H1 (cell line): ENCODE measurements at regions not wholly inside any gene's neighbourhood (a gene's known extent, or its start where the extent isn't known, plus 50 kb on each side); places are given as distances from the start of the nearest gene placed in this dataset.

Experiments used
- CTCF ChIA-PET: fragments of 300-600 bp; sonication (Branson Sonifier 250); formaldehyde crosslinking; loops from one replicate; lab custom pipeline; 2021; ENCODE audit not compliant: partially characterized antibody; lab: Charles Lee
- POLR2A ChIA-PET: fragments of 300-600 bp; sonication (Branson Sonifier 250); formaldehyde crosslinking; loops from one replicate; lab custom pipeline; 2021; ENCODE audit warnings: inconsistent platforms; ENCODE audit not compliant: partially characterized antibody; lab: Charles Lee
- DNase-seq, 2 experiments: peaks; one replicate each; pipeline versions ENCODE4 v3.0.0 to v3.0.0-alpha.2; 2010 to 2022; ENCODE audit warnings: low spot score in 2 of 2, low read depth in 1 of 2, mixed read lengths in 1 of 2
- FAIRE-seq: peaks from 2 replicates; lab custom pipeline; 2011; peaks lifted over from hg19 to GRCh38; lab: Jason Lieb, UNC
- H2AFZ ChIP-seq: 2 replicates; pipeline ENCODE4 v1.8.1; 2012; ENCODE audit warnings: low read length, inconsistent platforms
- H2AK5ac ChIP-seq: 2 replicates; pipeline ENCODE4 v1.6.1; 2013; ENCODE audit warnings: low read depth, low read length
- H2BK120ac ChIP-seq: replicated peaks from 2 replicates; pipeline ENCODE3; 2013; ENCODE audit warnings: low read depth, low read length, inconsistent platforms
- H2BK12ac ChIP-seq: 2 replicates; pipeline ENCODE4 v1.6.1; 2013; ENCODE audit warnings: low read depth, low read length
- H2BK15ac ChIP-seq: 2 replicates; pipeline ENCODE4 v1.6.1; 2013; ENCODE audit warnings: low read length
- H2BK20ac ChIP-seq: 2 replicates; pipeline ENCODE4 v1.6.1; 2013; ENCODE audit warnings: low read length
- H2BK5ac ChIP-seq: 2 replicates; pipeline ENCODE4 v1.6.1; 2013; ENCODE audit warnings: low read depth, low read length
- H3K14ac ChIP-seq: 2 replicates; pipeline ENCODE4 v1.6.1; 2013; ENCODE audit warnings: inconsistent platforms; ENCODE audit not compliant: insufficient read length
- H3K18ac ChIP-seq: 2 replicates; pipeline ENCODE4 v1.6.1; 2013; ENCODE audit warnings: low read length; ENCODE audit errors: extremely low read depth
- H3K23ac ChIP-seq: 2 replicates; pipeline ENCODE4 v1.6.1; 2013; ENCODE audit warnings: inconsistent platforms; ENCODE audit not compliant: insufficient read length
- H3K23me2 ChIP-seq: 2 replicates; pipeline ENCODE4 v1.6.1; 2013; ENCODE audit warnings: low read depth, low read length
- H3K27ac ChIP-seq: 2 replicates; pipeline ENCODE4 v1.6.1; 2011; ENCODE audit warnings: low read depth, low read length, inconsistent platforms
- H3K27me3 ChIP-seq, 4 experiments: replicated peaks in 1 of 4; 1 replicate in 1 of 4; 2 replicates in 3 of 4; pipeline versions ENCODE4 v1.6.1 to v1.8.1; 2011 to 2013; ENCODE audit warnings: low read length in 3 of 4, mild to moderate bottlenecking in 3 of 4, inconsistent platforms in 2 of 4, mixed read lengths in 2 of 4, moderate library complexity in 1 of 4; ENCODE audit not compliant: control insufficient read depth in 3 of 4, insufficient read depth in 3 of 4; ENCODE audit errors: extremely low read depth in 1 of 4
- H3K36me3 ChIP-seq, 4 experiments: 2 replicates each; pipeline versions ENCODE4 v1.6.1 to v1.8.1; 2011 to 2013; ENCODE audit warnings: mild to moderate bottlenecking in 4 of 4, low read length in 3 of 4, moderate library complexity in 2 of 4, control low read depth in 1 of 4, inconsistent platforms in 1 of 4; ENCODE audit not compliant: insufficient read depth in 4 of 4, control insufficient read depth in 2 of 4
- H3K4ac ChIP-seq: replicated peaks from 2 replicates; pipeline ENCODE3; 2013; ENCODE audit warnings: low read length, low read depth, mixed read lengths, inconsistent platforms; ENCODE audit not compliant: insufficient read length
- H3K4me1 ChIP-seq, 4 experiments: replicated peaks in 1 of 4; 1 replicate in 1 of 4; 2 replicates in 3 of 4; pipeline versions ENCODE4 v1.6.1 to v1.8.1; 2011 to 2013; ENCODE audit warnings: low read length in 3 of 4, inconsistent platforms in 2 of 4, mixed read lengths in 1 of 4; ENCODE audit not compliant: insufficient read depth in 4 of 4, control insufficient read depth in 3 of 4
- H3K4me2 ChIP-seq, 2 experiments: 2 replicates each; pipeline versions ENCODE4 v1.6.1 to v1.8.1; 2011 to 2013; ENCODE audit warnings: low read depth in 2 of 2, low read length in 2 of 2, control low read depth in 1 of 2, inconsistent platforms in 1 of 2, mild to moderate bottlenecking in 1 of 2; ENCODE audit not compliant: insufficient read depth in 1 of 2
- H3K4me3 ChIP-seq, 4 experiments: fragments of 200-600, 300-600 bp in 1 of 4; sonication (generic), shearing (Covaris generic), sonication (Bioruptor Twin) in 1 of 4; 2 replicates each; pipeline versions ENCODE4 v1.5.1 to v1.8.1; 2011 to 2016; ENCODE audit warnings: low read length in 4 of 4, low read depth in 3 of 4, control low read depth in 2 of 4, inconsistent platforms in 2 of 4, mild to moderate bottlenecking in 2 of 4, mixed read lengths in 1 of 4, moderate library complexity in 1 of 4; ENCODE audit not compliant: insufficient read depth in 2 of 4; ENCODE audit errors: extremely low read depth in 1 of 4
- H3K56ac ChIP-seq: replicated peaks from 2 replicates; pipeline ENCODE3; 2013; ENCODE audit warnings: low read depth, mild to moderate bottlenecking, mixed read lengths, low read length, inconsistent platforms; ENCODE audit not compliant: insufficient read length
- H3K79me1 ChIP-seq: 2 replicates; pipeline ENCODE4 v1.6.1; 2013; ENCODE audit warnings: low read depth, low read length, control low read depth
- H3K79me2 ChIP-seq, 2 experiments: 2 replicates each; pipeline versions ENCODE4 v1.6.1 to v1.8.1; 2012 to 2013; ENCODE audit warnings: low read length in 2 of 2, mild to moderate bottlenecking in 2 of 2, inconsistent platforms in 1 of 2; ENCODE audit not compliant: insufficient read depth in 2 of 2, control insufficient read depth in 1 of 2
- H3K9ac ChIP-seq, 4 experiments: replicated peaks in 1 of 4; 1 replicate in 1 of 4; 2 replicates in 3 of 4; pipeline versions ENCODE4 v1.6.1 to v1.8.1; 2011 to 2013; ENCODE audit warnings: low read depth in 3 of 4, low read length in 3 of 4, control low read depth in 2 of 4, mild to moderate bottlenecking in 2 of 4, moderate library complexity in 2 of 4, inconsistent platforms in 1 of 4; ENCODE audit errors: extremely low read depth in 1 of 4
- H3K9me3 ChIP-seq, 2 experiments: 2 replicates each; pipeline versions ENCODE4 v1.6.1 to v1.8.1; 2012 to 2013; ENCODE audit warnings: mild to moderate bottlenecking in 2 of 2, moderate library complexity in 2 of 2, control low read depth in 1 of 2, inconsistent platforms in 1 of 2, low read depth in 1 of 2, low read length in 1 of 2, mixed read lengths in 1 of 2; ENCODE audit not compliant: insufficient read depth in 2 of 2
- H4K20me1 ChIP-seq, 2 experiments: replicated peaks in 1 of 2; 2 replicates each; pipeline versions ENCODE3 to v1.8.1; 2011 to 2013; ENCODE audit warnings: inconsistent platforms in 2 of 2, low read length in 2 of 2, mild to moderate bottlenecking in 1 of 2; ENCODE audit not compliant: insufficient read depth in 2 of 2, control insufficient read depth in 1 of 2
- H4K5ac ChIP-seq: 2 replicates; pipeline ENCODE4 v1.6.1; 2013; ENCODE audit warnings: low read length, low read depth, mixed read lengths, inconsistent platforms; ENCODE audit not compliant: insufficient read length
- H4K8ac ChIP-seq: 2 replicates; pipeline ENCODE4 v1.8.0; 2013; ENCODE audit warnings: mild to moderate bottlenecking, moderate library complexity, low read length, inconsistent platforms; ENCODE audit not compliant: insufficient read depth; ENCODE audit errors: extremely low read depth
- H4K91ac ChIP-seq: replicated peaks from 2 replicates; pipeline ENCODE3; 2013; ENCODE audit warnings: low read length, mixed read lengths, inconsistent platforms; ENCODE audit not compliant: insufficient read length
- BCL11A ChIP-seq, 2 experiments: IDR thresholded peaks; one replicate each; pipeline ENCODE4 v1.6.1; 2011; ENCODE audit warnings: low read depth in 2 of 2, low read length in 2 of 2, mild to moderate bottlenecking in 2 of 2
- CHD1 ChIP-seq: IDR thresholded peaks from 2 replicates; pipeline ENCODE4 v1.6.1; 2012; ENCODE audit warnings: low read depth, low read length, improper control_type of control experiment
- CTBP2 ChIP-seq: IDR thresholded peaks from 2 replicates; pipeline ENCODE4 v1.7.0; 2011; ENCODE audit warnings: borderline replicate concordance, mild to moderate bottlenecking, moderate library complexity, mixed read lengths, low read length; ENCODE audit not compliant: insufficient read depth, insufficient read length
- EZH2 ChIP-seq: fragments of 200-600 bp; sonication (generic); IDR thresholded peaks from 2 replicates; pipeline ENCODE4 v1.7.1; 2012; ENCODE audit warnings: low read depth, mild to moderate bottlenecking, moderate library complexity, low read length, inconsistent platforms; ENCODE audit not compliant: severe bottlenecking
- JUN ChIP-seq: IDR thresholded peaks from 2 replicates; pipeline ENCODE4 v1.6.1; 2011; ENCODE audit warnings: low read depth, mild to moderate bottlenecking, improper control_type of control experiment, low read length
- SAP30 ChIP-seq: fragments of 300-600 bp; sonication (generic); IDR thresholded peaks from 2 replicates; pipeline ENCODE4 v1.7.1; 2012; ENCODE audit warnings: low read length, moderate library complexity, mild to moderate bottlenecking, inconsistent platforms; ENCODE audit not compliant: insufficient read depth, insufficient replicate concordance
- TCF12 ChIP-seq: IDR thresholded peaks from 2 replicates; pipeline ENCODE4 v1.6.1; 2011; ENCODE audit warnings: low read depth, mild to moderate bottlenecking, low read length
- WGBS, 2 experiments: shearing (Covaris generic) in 1 of 2; methylation state at CpG; one replicate each; pipeline versions ENCODE4 v1.1.6 to v1.1.7; 2013 to 2015; ENCODE audit warnings: low lambda C conversion rate in 2 of 2, mixed read lengths in 2 of 2, inconsistent platforms in 1 of 2, low coverage in 1 of 2, missing lambda C conversion rate in 1 of 2; ENCODE audit not compliant: insufficient replicate concordance in 2 of 2, insufficient coverage in 1 of 2, insufficient read length in 1 of 2; ENCODE audit errors: extremely low coverage in 1 of 2, missing lambda C conversion rate in 1 of 2; 5-methylcytosine and 5-hydroxymethylcytosine counted together

DNA sequence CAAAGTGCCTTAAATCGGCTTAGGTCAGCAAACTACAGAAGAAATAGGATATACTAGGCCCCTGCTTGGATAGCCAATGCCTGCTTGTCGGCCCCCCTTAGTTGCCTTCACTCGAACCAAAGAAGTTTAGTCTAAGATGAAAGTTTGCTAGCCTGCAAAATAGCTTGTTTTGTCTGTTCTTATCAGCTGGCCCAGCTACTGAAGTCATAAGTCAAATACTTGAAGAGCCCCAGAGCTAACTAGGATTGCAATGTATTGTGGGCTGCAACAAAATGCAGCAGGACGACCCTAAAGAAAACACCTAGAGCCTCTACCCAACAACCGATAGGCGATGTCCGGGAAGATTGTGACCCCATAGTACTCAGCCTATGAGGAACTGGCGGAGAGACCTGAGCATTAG is 183.5 kb upstream of the HS6ST1 start:
- Histone ChIP-seq H3K9ac (no peak overlapping the region), H3K4me1 (no peaks in the 10 kb centered on the region; a peak in 1 of 7 replicates), H2BK20ac (no peak overlapping the region), H3K4me2 (no peak overlapping the region), H2AK5ac (no peak overlapping the region), H3K23ac (no peak overlapping the region), H3K4ac (no peak overlapping the region), H3K36me3 (no peaks in the 10 kb centered on the region), H2BK15ac (no peak overlapping the region), H2AFZ (no peak overlapping the region), H3K4me3 (no peak overlapping the region), H4K5ac (no peak overlapping the region), H4K8ac (no peak overlapping the region), H3K79me1 (no peaks in the 10 kb centered on the region), H3K23me2 (no peaks in the 10 kb centered on the region), H3K79me2 (no peaks in the 10 kb centered on the region), H4K20me1 (no peaks in the 10 kb centered on the region), H3K56ac (no peak overlapping the region), H3K27me3 (no peaks in the 10 kb centered on the region), H2BK5ac (no peak overlapping the region), H3K27ac (no peak overlapping the region), H2BK120ac (no peak overlapping the region), H3K18ac (no peak overlapping the region; the same call in 1 of the 2 replicates), H3K9me3 (no peaks in the 10 kb centered on the region), H3K14ac (no peak overlapping the region), H2BK12ac (no peak overlapping the region), H4K91ac (no peak overlapping the region)
- FAIRE-seq, result no peak
- TF ChIP-seq JUN, result no peak
- TF ChIP-seq SAP30, result no peak
- no peak for TF ChIP-seq CHD1
- TF ChIP-seq EZH2, result no peak
- TF ChIP-seq BCL11A (IDR thresholded peaks at IDR 0.05; ENCODE audit: low read depth in 2 of 2, low read length in 2 of 2), result no peak
- TF ChIP-seq CTBP2, result no peak
- TF ChIP-seq TCF12, result no peak
- WGBS, 2 experiments, result 91% methylated on average over 8 of the region's 8 CpGs; no CpG with 5 or more reads in 1 of the 2 experiments
- ChIA-PET CTCF (no interaction called here), POLR2A (no interaction called here)
- peak in 1 of 2 experiments; percentile 32 for DNase-seq
